Fibroblast of lung (primary cell): ENCODE measurements at regions not wholly inside any gene's neighbourhood (a gene's known extent, or its start where the extent isn't known, plus 50 kb on each side); places are given as distances from the start of the nearest gene placed in this dataset.

Experiments
- DNase-seq, 2 donors: peaks; one replicate each; pipeline versions ENCODE4 v3.0.0 to v3.0.0-alpha.2; 2010; ENCODE audit warnings: low read depth in 2 of 2
- H2AFZ ChIP-seq: 2 replicates; pipeline ENCODE4 v1.5.1; 2012; ENCODE audit warnings: low read length, control low read depth, inconsistent platforms
- H3K27ac ChIP-seq: 2 replicates; pipeline ENCODE4 v1.5.1; 2011; ENCODE audit warnings: low read length, control low read depth; ENCODE audit not compliant: insufficient read depth
- H3K27me3 ChIP-seq: 2 replicates; pipeline ENCODE4 v1.5.1; 2011; ENCODE audit warnings: mild to moderate bottlenecking, low read length; ENCODE audit not compliant: control insufficient read depth, insufficient read depth
- H3K36me3 ChIP-seq: 2 replicates; pipeline ENCODE4 v1.5.1; 2011; ENCODE audit warnings: low read length; ENCODE audit not compliant: control insufficient read depth, insufficient read depth
- H3K4me1 ChIP-seq: 2 replicates; pipeline ENCODE4 v1.5.1; 2011; ENCODE audit warnings: low read length; ENCODE audit not compliant: control insufficient read depth, insufficient read depth; ENCODE audit errors: extremely low read depth
- H3K4me2 ChIP-seq: 2 replicates; pipeline ENCODE4 v1.5.1; 2011; ENCODE audit warnings: low read length, control low read depth; ENCODE audit not compliant: insufficient read depth; ENCODE audit errors: extremely low read depth
- H3K4me3 ChIP-seq, 4 experiments: fragments of 200-600 bp in 1 of 4; sonication (generic) in 1 of 4; replicated peaks in 1 of 4; 2 replicates each; pipeline ENCODE4 v1.5.1; 2011 to 2016; ENCODE audit warnings: low read length in 4 of 4, low read depth in 3 of 4, mild to moderate bottlenecking in 3 of 4, control low read depth in 2 of 4, inconsistent platforms in 1 of 4, mixed read lengths in 1 of 4; ENCODE audit not compliant: insufficient read depth in 1 of 4; ENCODE audit errors: control extremely low read depth in 1 of 4
- H3K79me2 ChIP-seq: 2 replicates; pipeline ENCODE4 v1.5.1; 2012; ENCODE audit warnings: mild to moderate bottlenecking, low read length, inconsistent platforms; ENCODE audit not compliant: control insufficient read depth, insufficient read depth
- H3K9ac ChIP-seq: 2 replicates; pipeline ENCODE4 v1.5.1; 2011; ENCODE audit warnings: mild to moderate bottlenecking, low read length, control low read depth; ENCODE audit not compliant: insufficient read depth
- H3K9me3 ChIP-seq: 2 replicates; pipeline ENCODE4 v1.5.1; 2012; ENCODE audit warnings: low read depth, low read length; ENCODE audit not compliant: control insufficient read depth, insufficient read depth
- H4K20me1 ChIP-seq: 2 replicates; pipeline ENCODE4 v1.5.1; 2011; ENCODE audit warnings: low read length; ENCODE audit not compliant: control insufficient read depth, insufficient read depth; ENCODE audit errors: extremely low read depth
- EZH2 ChIP-seq: IDR thresholded peaks from 2 replicates; pipeline ENCODE4 v1.5.1; 2012; ENCODE audit warnings: low read length, control low read depth, mild to moderate bottlenecking; ENCODE audit errors: missing control alignments
- TF ChIP-seq, protein P1 (sequence below), 2 donors: IDR thresholded peaks in 1 of 2; conservative IDR thresholded peaks in 1 of 2; 1 replicate in 1 of 2; 2 replicates in 1 of 2; pipeline ENCODE4 v1.5.1; 2011 to 2012; ENCODE audit warnings: low read length in 2 of 2, control low read depth in 1 of 2, inconsistent platforms in 1 of 2, low read depth in 1 of 2, mild to moderate bottlenecking in 1 of 2

DNA sequence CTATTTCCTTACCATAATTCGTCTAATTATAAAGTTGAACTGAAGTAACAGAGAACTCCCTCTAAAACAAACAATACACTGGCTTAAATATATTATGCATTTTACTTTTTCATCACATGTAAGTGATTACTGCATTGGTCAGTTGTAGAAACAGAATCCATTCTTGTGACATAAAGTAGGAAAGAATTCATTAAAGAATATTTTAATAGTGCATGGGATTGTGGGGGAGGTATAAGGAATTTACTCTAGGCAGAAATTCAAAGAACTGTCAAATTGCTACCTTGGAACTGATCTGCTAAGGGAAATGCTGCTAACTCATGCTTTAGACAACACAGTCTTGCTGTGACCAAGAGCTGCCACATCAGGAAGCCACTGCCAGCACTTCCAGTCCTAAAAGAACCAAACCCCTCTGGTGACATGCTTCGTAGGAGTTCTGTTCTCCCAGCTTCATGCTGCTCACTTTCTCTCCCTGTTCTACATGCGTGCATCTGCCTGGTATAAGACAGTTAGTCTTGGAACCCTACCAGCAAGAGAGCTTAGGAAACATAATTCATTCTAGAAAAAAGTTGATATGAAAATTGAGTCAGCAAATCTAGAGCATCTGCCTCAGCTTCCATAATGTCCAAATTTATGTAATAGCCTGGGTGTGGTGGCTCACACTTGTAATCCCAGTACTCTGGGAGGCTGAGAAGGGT is 1137.6 kb upstream of the NXPH2 start:
- no peaks in the 10 kb centered on the region for H4K20me1 ChIP-seq
- H2AFZ ChIP-seq, result no peak overlapping the region
- H3K9ac ChIP-seq, result no peak overlapping the region
- peak in 1 of 2 donors; percentile 43 for DNase-seq
- no peaks in the 10 kb centered on the region for H3K4me1 ChIP-seq
- H3K9me3 ChIP-seq, result no peaks in the 10 kb centered on the region
- no peak overlapping the region for H3K4me3 ChIP-seq
- no peak overlapping the region for H3K4me2 ChIP-seq
- TF ChIP-seq, protein P1, sequence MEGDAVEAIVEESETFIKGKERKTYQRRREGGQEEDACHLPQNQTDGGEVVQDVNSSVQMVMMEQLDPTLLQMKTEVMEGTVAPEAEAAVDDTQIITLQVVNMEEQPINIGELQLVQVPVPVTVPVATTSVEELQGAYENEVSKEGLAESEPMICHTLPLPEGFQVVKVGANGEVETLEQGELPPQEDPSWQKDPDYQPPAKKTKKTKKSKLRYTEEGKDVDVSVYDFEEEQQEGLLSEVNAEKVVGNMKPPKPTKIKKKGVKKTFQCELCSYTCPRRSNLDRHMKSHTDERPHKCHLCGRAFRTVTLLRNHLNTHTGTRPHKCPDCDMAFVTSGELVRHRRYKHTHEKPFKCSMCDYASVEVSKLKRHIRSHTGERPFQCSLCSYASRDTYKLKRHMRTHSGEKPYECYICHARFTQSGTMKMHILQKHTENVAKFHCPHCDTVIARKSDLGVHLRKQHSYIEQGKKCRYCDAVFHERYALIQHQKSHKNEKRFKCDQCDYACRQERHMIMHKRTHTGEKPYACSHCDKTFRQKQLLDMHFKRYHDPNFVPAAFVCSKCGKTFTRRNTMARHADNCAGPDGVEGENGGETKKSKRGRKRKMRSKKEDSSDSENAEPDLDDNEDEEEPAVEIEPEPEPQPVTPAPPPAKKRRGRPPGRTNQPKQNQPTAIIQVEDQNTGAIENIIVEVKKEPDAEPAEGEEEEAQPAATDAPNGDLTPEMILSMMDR (conservative IDR thresholded peaks at IDR 0.05 in 1 of 2, IDR thresholded peaks at IDR 0.05 in 1 of 2; ENCODE audit: low read depth in 1 of 2, low read length in 2 of 2), result no peak
- TF ChIP-seq EZH2, result no peak
- no peak overlapping the region for H3K27ac ChIP-seq
- no peaks in the 10 kb centered on the region for H3K36me3 ChIP-seq
- H3K79me2 ChIP-seq, result no peaks in the 10 kb centered on the region
- H3K27me3 ChIP-seq, result no peaks in the 10 kb centered on the region

DNA sequence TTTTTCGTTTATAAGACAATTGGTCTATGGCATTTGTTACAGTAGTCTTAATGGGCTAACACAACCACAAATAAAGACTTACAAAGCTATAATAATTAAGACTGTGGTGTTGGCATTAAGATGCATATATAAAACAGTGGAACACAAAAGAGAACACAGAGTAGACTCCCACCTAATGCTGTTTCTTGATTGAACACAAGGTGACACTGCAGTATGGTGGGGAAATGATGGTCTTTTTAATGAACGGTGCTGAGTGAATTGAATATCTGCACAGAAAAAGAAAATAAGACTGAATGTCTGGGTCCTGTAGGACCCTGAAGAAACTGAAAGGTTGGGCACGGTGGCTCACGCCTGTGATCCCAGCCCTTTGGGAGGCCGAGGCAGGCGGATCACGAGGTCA is 1136.6 kb upstream of the NXPH2 start:
- H3K9ac ChIP-seq, result no peak overlapping the region
- H2AFZ ChIP-seq, result no peak overlapping the region
- no peaks in the 10 kb centered on the region for H3K4me1 ChIP-seq
- H3K79me2 ChIP-seq, result no peaks in the 10 kb centered on the region
- no peak for DNase-seq
- TF ChIP-seq, protein P1 (conservative IDR thresholded peaks at IDR 0.05 in 1 of 2, IDR thresholded peaks at IDR 0.05 in 1 of 2; ENCODE audit: low read depth in 1 of 2, low read length in 2 of 2), result no peak
- TF ChIP-seq EZH2, result no peak
- H3K27ac ChIP-seq, result no peak overlapping the region
- H3K4me2 ChIP-seq, result no peak overlapping the region
- H3K4me3 ChIP-seq, result no peak overlapping the region
- no peaks in the 10 kb centered on the region for H3K36me3 ChIP-seq
- H4K20me1 ChIP-seq, result no peaks in the 10 kb centered on the region
- H3K27me3 ChIP-seq, result no peaks in the 10 kb centered on the region
- H3K9me3 ChIP-seq, result no peaks in the 10 kb centered on the region

DNA sequence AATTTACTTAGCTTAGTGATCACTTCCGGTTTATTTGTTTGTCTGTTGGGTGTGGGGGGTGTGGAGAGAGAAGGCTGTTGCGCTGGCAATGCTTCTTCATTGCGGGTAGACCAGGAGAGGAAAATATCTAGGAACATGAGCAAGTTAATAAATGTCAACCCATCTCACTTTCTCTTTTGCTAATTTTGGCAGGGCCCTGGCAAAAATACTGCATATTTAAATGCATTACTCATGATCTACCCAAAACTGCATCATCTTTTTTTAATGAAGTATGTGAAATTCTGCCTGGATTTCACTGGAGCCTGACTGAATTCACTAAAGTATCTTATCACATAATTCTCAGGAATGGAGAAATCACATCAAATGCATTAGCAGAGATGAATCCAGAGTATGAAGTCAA is 1131.0 kb upstream of the NXPH2 start:
- Histone ChIP-seq H4K20me1 (no peaks in the 10 kb centered on the region), H2AFZ (no peak overlapping the region), H3K27ac (no peak overlapping the region), H3K4me2 (no peak overlapping the region), H3K9me3 (no peaks in the 10 kb centered on the region), H3K4me3 (no peak overlapping the region), H3K79me2 (no peaks in the 10 kb centered on the region), H3K9ac (no peak overlapping the region), H3K27me3 (no peaks in the 10 kb centered on the region), H3K4me1 (no peaks in the 10 kb centered on the region), H3K36me3 (no peaks in the 10 kb centered on the region)
- TF ChIP-seq, protein P1 (conservative IDR thresholded peaks at IDR 0.05 in 1 of 2, IDR thresholded peaks at IDR 0.05 in 1 of 2; ENCODE audit: low read depth in 1 of 2, low read length in 2 of 2), result no peak
- no peak for TF ChIP-seq EZH2
- peak in 1 of 2 donors; percentile 0 for DNase-seq
